ENCODE measurements at regions not wholly inside any gene's neighbourhood (a gene's known extent, or its start where the extent isn't known, plus 50 kb on each side); places are given as distances from the start of the nearest gene placed in this dataset.

- DNase-seq (ENCODE audit: low spot score) = no peak
- TF ChIP-seq CTCF (IDR thresholded peaks at IDR 0.05) = no peak
- Histone ChIP-seq H3K36me3 (no peaks in the 10 kb centered on the region), H3K4me3 (no peak overlapping the region), H3K4me1 (no peaks in the 10 kb centered on the region), H3K9me3 (no peaks in the 10 kb centered on the region), H3K27me3 (no peaks in the 10 kb centered on the region), H3K27ac (no peak overlapping the region)
Observed at GRCh38 chr5:120314191-120314590, 149.9 kb upstream of the PRR16 start.

- no peak for DNase-seq (ENCODE audit: low spot score)
- Histone ChIP-seq H3K4me1 (no peaks in the 10 kb centered on the region), H3K4me3 (no peak overlapping the region), H3K27me3 (no peaks in the 10 kb centered on the region), H3K36me3 (no peaks in the 10 kb centered on the region), H3K27ac (no peak overlapping the region), H3K9me3 (peaks cover 0 to 2% of the 10 kb centered on the region in 2 donors)
- no peak for TF ChIP-seq CTCF (IDR thresholded peaks at IDR 0.05)
Observed at GRCh38 chr5:120320626-120321025, 143.5 kb upstream of the PRR16 start.

GRCh38 chr5:120326651-120327050, 137.4 kb upstream of the PRR16 start:
- H3K27ac ChIP-seq = no peak overlapping the region
- H3K9me3 ChIP-seq = peaks cover 0 to 11% of the 10 kb centered on the region in 2 donors
- no peak for DNase-seq (ENCODE audit: low spot score)
- H3K36me3 ChIP-seq = no peaks in the 10 kb centered on the region
- TF ChIP-seq CTCF (IDR thresholded peaks at IDR 0.05) = no peak
- H3K27me3 ChIP-seq = no peaks in the 10 kb centered on the region
- H3K4me3 ChIP-seq = no peak overlapping the region
- H3K4me1 ChIP-seq = no peaks in the 10 kb centered on the region

- H3K9me3 ChIP-seq = peaks cover 0 to 11% of the 10 kb centered on the region in 2 donors
- no peaks in the 10 kb centered on the region for H3K4me1 ChIP-seq
- DNase-seq (ENCODE audit: low spot score) = no peak
Observed at GRCh38 chr5:120327180-120327579, 136.9 kb upstream of the PRR16 start.

GRCh38 chr5:120329095-120329494, 135.0 kb upstream of the PRR16 start:
- TF ChIP-seq CTCF (IDR thresholded peaks at IDR 0.05) = no peak
- H3K9me3 ChIP-seq = peaks cover 0 to 11% of the 10 kb centered on the region in 2 donors
- no peaks in the 10 kb centered on the region for H3K4me1 ChIP-seq
- no peaks in the 10 kb centered on the region for H3K27me3 ChIP-seq
- no peaks in the 10 kb centered on the region for H3K36me3 ChIP-seq
- H3K27ac ChIP-seq = no peak overlapping the region
- H3K4me3 ChIP-seq = no peak overlapping the region
- DNase-seq (ENCODE audit: low spot score) = no peak

More at GRCh38 chr5:120327180-120327579, 136.9 kb upstream of the PRR16 start:
- H3K36me3 ChIP-seq = no peaks in the 10 kb centered on the region
- no peak overlapping the region for H3K27ac ChIP-seq
- H3K4me3 ChIP-seq = no peak overlapping the region
- TF ChIP-seq CTCF (IDR thresholded peaks at IDR 0.05) = no peak
- no peaks in the 10 kb centered on the region for H3K27me3 ChIP-seq

- H3K27me3 ChIP-seq = no peaks in the 10 kb centered on the region
- H3K4me1 ChIP-seq = no peaks in the 10 kb centered on the region
- no peak for TF ChIP-seq CTCF (IDR thresholded peaks at IDR 0.05)
- no peak overlapping the region for H3K4me3 ChIP-seq
- peaks cover 0 to 10% of the 10 kb centered on the region in 2 donors for H3K9me3 ChIP-seq
- no peak overlapping the region for H3K27ac ChIP-seq
- no peaks in the 10 kb centered on the region for H3K36me3 ChIP-seq
- DNase-seq (ENCODE audit: low spot score) = no peak
Observed at GRCh38 chr5:120330558-120330957, 133.5 kb upstream of the PRR16 start.

Measured in right atrium auricular region (tissue), 2 donors.